Esophagus squamous epithelium (tissue), 5 donors: ENCODE measurements at regions not wholly inside any gene's neighbourhood (a gene's known extent, or its start where the extent isn't known, plus 50 kb on each side); places are given as distances from the start of the nearest gene placed in this dataset.

Experiments
- DNase-seq: peaks from one replicate; lab custom pipeline; 2025; lab: John Stamatoyannopoulos, UW
- H3K27ac ChIP-seq, 4 donors: fragments of 200-600 bp; sonication (generic); one replicate each; pipeline ENCODE4 v1.5.1; 2016 to 2019; ENCODE audit warnings: mild to moderate bottlenecking in 1 of 4
- H3K27me3 ChIP-seq, 4 donors: fragments of 200-600 bp; sonication (generic); 1 replicate in 3 of 4; 2 replicates in 1 of 4; pipeline versions ENCODE4 v1.5.1 to v1.6.0; 2017 to 2021; ENCODE audit warnings: antibody characterized with exemption in 1 of 4
- H3K36me3 ChIP-seq, 3 donors: fragments of 200-600 bp; sonication (generic); one replicate each; pipeline ENCODE4 v1.5.1; 2016 to 2019
- H3K4me1 ChIP-seq, 3 donors: fragments of 200-600 bp; sonication (generic); one replicate each; pipeline ENCODE4 v1.5.1; 2017 to 2019
- H3K4me3 ChIP-seq, 4 donors: fragments of 200-600 bp; sonication (generic); 1 replicate in 3 of 4; 2 replicates in 1 of 4; pipeline ENCODE4 v1.5.1; 2016 to 2019; ENCODE audit warnings: mild to moderate bottlenecking in 2 of 4, moderate library complexity in 1 of 4
- H3K9me3 ChIP-seq, 3 donors: fragments of 200-600 bp; sonication (generic); one replicate each; pipeline ENCODE4 v1.5.1; 2016 to 2019
- POLR2A ChIP-seq, 4 donors: fragments of 450-650 bp; IDR thresholded peaks; one replicate each; pipeline ENCODE4 v1.6.1; 2017; ENCODE audit warnings: antibody characterized with exemption in 4 of 4, mild to moderate bottlenecking in 4 of 4, moderate library complexity in 3 of 4
- WGBS, 2 donors: methylation state at CpG; one replicate each; pipeline ENCODE4 v1.1.5; 2018; 5-methylcytosine and 5-hydroxymethylcytosine counted together
- intact Hi-C: fragments of 100-400 bp; cut with DNase I; formaldehyde crosslinking; loops from one replicate; pipeline ENCODE4 v1.15.0; 2022
- TF ChIP-seq, protein P1 (sequence below), 6 experiments: fragments of 450-650 bp in 4 of 6; fragments of 200-600 bp in 2 of 6; sonication (generic) in 2 of 6; IDR thresholded peaks; one replicate each; pipeline ENCODE4 v1.5.1; 2016 to 2019; ENCODE audit warnings: antibody characterized with exemption in 6 of 6, mild to moderate bottlenecking in 4 of 6, moderate library complexity in 4 of 6
- donor health status: DM: yes; HTN: yes; CAD: no.

GRCh38 chr13:68272652-68273051, 1042.5 kb upstream of the PCDH9 start:
- DNase-seq: no peak
- Histone ChIP-seq H3K4me1 (no peaks in the 10 kb centered on the region), H3K9me3 (peaks cover 0 to 19% (median 7%) of the 10 kb centered on the region in 3 donors), H3K27ac (no peak overlapping the region), H3K27me3 (no peaks in the 10 kb centered on the region), H3K36me3 (no peaks in the 10 kb centered on the region), H3K4me3 (no peak overlapping the region)
- TF ChIP-seq POLR2A (IDR thresholded peaks at IDR 0.05): no peak
- TF ChIP-seq, protein P1, sequence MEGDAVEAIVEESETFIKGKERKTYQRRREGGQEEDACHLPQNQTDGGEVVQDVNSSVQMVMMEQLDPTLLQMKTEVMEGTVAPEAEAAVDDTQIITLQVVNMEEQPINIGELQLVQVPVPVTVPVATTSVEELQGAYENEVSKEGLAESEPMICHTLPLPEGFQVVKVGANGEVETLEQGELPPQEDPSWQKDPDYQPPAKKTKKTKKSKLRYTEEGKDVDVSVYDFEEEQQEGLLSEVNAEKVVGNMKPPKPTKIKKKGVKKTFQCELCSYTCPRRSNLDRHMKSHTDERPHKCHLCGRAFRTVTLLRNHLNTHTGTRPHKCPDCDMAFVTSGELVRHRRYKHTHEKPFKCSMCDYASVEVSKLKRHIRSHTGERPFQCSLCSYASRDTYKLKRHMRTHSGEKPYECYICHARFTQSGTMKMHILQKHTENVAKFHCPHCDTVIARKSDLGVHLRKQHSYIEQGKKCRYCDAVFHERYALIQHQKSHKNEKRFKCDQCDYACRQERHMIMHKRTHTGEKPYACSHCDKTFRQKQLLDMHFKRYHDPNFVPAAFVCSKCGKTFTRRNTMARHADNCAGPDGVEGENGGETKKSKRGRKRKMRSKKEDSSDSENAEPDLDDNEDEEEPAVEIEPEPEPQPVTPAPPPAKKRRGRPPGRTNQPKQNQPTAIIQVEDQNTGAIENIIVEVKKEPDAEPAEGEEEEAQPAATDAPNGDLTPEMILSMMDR (IDR thresholded peaks at IDR 0.05): no peak
- intact Hi-C loops: no loop called here
- 92 to 93% methylated on average over 2 to 12 of the region's 14 CpGs for WGBS, 2 donors

DNA sequence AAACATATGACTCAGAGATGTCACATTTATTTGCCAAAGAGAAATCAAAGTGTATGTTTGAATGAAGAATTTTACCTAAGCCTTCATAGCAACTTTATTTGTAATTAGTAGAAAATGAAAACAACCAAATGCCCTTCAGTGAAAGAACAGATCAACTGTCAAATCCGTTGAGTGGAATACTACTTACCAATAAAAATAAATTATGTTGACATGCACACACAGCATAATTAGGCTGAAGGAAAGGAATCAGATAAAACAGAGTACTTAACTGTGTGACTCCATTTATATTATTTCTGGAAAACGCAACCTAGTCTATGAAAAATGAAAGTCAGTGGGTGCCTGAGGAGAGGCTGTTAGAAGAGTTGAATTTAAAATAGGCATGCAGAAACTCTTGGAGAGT, 1034.6 kb upstream of the PCDH9 start:
- Histone ChIP-seq H3K4me1 (no peaks in the 10 kb centered on the region), H3K27ac (no peak overlapping the region), H3K4me3 (no peak overlapping the region), H3K9me3 (peaks cover 0 to 16% (median 4%) of the 10 kb centered on the region in 3 donors), H3K36me3 (no peaks in the 10 kb centered on the region), H3K27me3 (no peaks in the 10 kb centered on the region)
- TF ChIP-seq, protein P1 (IDR thresholded peaks at IDR 0.05): no peak
- TF ChIP-seq POLR2A (IDR thresholded peaks at IDR 0.05): no peak
- no peak for DNase-seq
- WGBS, 2 donors: 85 to 88% methylated on average over 2 of the region's 2 CpGs
- intact Hi-C loops: no loop called here

DNA sequence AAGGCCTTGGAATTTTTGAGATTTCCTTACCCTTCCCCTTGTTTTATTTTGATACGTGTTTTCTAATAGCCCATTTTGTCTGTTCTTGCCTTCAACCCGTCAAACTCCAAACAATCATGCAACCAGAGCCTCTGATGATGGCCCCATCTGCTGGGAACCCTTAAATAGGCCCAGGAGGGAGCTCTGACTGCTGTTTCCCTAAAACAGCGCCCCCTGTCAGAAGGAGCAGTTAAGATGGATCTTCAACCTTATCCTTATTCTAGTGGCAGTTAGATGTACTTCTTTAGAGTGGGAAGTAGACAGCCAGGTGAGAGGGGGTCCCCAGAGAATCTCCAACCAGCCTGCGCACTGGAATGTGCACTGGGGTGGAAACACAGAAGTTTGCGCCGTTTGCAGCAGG, 1031.0 kb upstream of the PCDH9 start:
- H3K27me3 ChIP-seq: no peaks in the 10 kb centered on the region
- H3K27ac ChIP-seq: no peak overlapping the region
- intact Hi-C loops: no loop called here
- H3K36me3 ChIP-seq: no peaks in the 10 kb centered on the region
- H3K4me1 ChIP-seq: no peaks in the 10 kb centered on the region
- no peak for DNase-seq
- 40 to 66% methylated on average over 2 to 6 of the region's 6 CpGs for WGBS, 2 donors
- TF ChIP-seq, protein P1 (IDR thresholded peaks at IDR 0.05): no peak
- no peak for TF ChIP-seq POLR2A (IDR thresholded peaks at IDR 0.05)
- H3K9me3 ChIP-seq: peaks cover 0 to 25% (median 4%) of the 10 kb centered on the region in 3 donors
- no peak overlapping the region for H3K4me3 ChIP-seq

- no peak for DNase-seq
- 78% methylated on average over 10 to 11 of the region's 15 CpGs for WGBS, 2 donors
- no peaks in the 10 kb centered on the region for H3K36me3 ChIP-seq
- no peaks in the 10 kb centered on the region for H3K4me1 ChIP-seq
- H3K4me3 ChIP-seq: no peak overlapping the region
- H3K27ac ChIP-seq: no peak overlapping the region
- intact Hi-C loops: no loop called here
- TF ChIP-seq, protein P1 (IDR thresholded peaks at IDR 0.05): no peak
- no peak for TF ChIP-seq POLR2A (IDR thresholded peaks at IDR 0.05)
- peaks cover 0 to 25% (median 4%) of the 10 kb centered on the region in 3 donors for H3K9me3 ChIP-seq
- no peaks in the 10 kb centered on the region for H3K27me3 ChIP-seq
These were observed 1027.1 kb upstream of the PCDH9 start for GRCh38 chr13:68257111-68257842.

- peaks cover 0 to 9% (median 0%) of the 10 kb centered on the region in 3 donors for H3K9me3 ChIP-seq
These were observed 1024.0 kb upstream of the PCDH9 start for GRCh38 chr13:68254151-68254550.

More at GRCh38 chr13:68254151-68254550, 1024.0 kb upstream of the PCDH9 start:
- H3K4me3 ChIP-seq: no peak overlapping the region
- H3K27ac ChIP-seq: no peak overlapping the region
- intact Hi-C loops: no loop called here
- TF ChIP-seq, protein P1 (IDR thresholded peaks at IDR 0.05): no peak
- TF ChIP-seq POLR2A (IDR thresholded peaks at IDR 0.05): no peak
- WGBS, 2 donors: 46 to 56% methylated on average over 4 of the region's 4 CpGs
- DNase-seq: no peak
- no peaks in the 10 kb centered on the region for H3K4me1 ChIP-seq
- no peaks in the 10 kb centered on the region for H3K27me3 ChIP-seq
- H3K36me3 ChIP-seq: no peaks in the 10 kb centered on the region
